Transverse colon (tissue), 4 donors: ENCODE measurements at regions not wholly inside any gene's neighbourhood (a gene's known extent, or its start where the extent isn't known, plus 50 kb on each side); places are given as distances from the start of the nearest gene placed in this dataset.

Source experiments
- DNase-seq: peaks from one replicate; pipeline ENCODE4 v3.0.0-alpha.2; 2019
- H3K27ac ChIP-seq, 4 donors: fragments of 200-600 bp; sonication (generic); 2 replicates each; pipeline ENCODE4 v1.5.1; 2016 to 2018; ENCODE audit warnings: inconsistent platforms in 4 of 4
- H3K27me3 ChIP-seq: fragments of 200-600 bp; sonication (generic); 2 replicates; pipeline ENCODE4 v1.5.1; 2017; ENCODE audit warnings: inconsistent platforms
- H3K36me3 ChIP-seq, 4 donors: fragments of 200-600 bp; sonication (generic); 2 replicates each; pipeline ENCODE4 v1.5.1; 2017 to 2019; ENCODE audit warnings: inconsistent platforms in 4 of 4
- H3K4me1 ChIP-seq, 4 donors: fragments of 200-600 bp; sonication (generic); 2 replicates each; pipeline ENCODE4 v1.5.1; 2017 to 2020; ENCODE audit warnings: inconsistent platforms in 4 of 4
- H3K4me3 ChIP-seq, 4 donors: fragments of 200-600 bp; sonication (generic); 1 replicate in 1 of 4; 2 replicates in 3 of 4; pipeline versions ENCODE4 v1.5.1 to v1.6.1; 2017 to 2019; ENCODE audit warnings: inconsistent platforms in 4 of 4
- H3K9me3 ChIP-seq, 2 donors: fragments of 200-600 bp; sonication (generic); 2 replicates each; pipeline ENCODE4 v1.5.1; 2017 to 2019; ENCODE audit warnings: inconsistent platforms in 2 of 2
- CTCF ChIP-seq, 5 experiments: fragments of 200-600 bp in 3 of 5; fragments of 450-650 bp in 2 of 5; sonication (generic) in 3 of 5; IDR thresholded peaks; 1 replicate in 2 of 5; 2 replicates in 3 of 5; pipeline ENCODE4 v1.5.1; 2016 to 2017; ENCODE audit warnings: antibody characterized with exemption in 5 of 5, inconsistent platforms in 3 of 5, mild to moderate bottlenecking in 2 of 5, moderate library complexity in 1 of 5
- EP300 ChIP-seq: sonication (generic); formaldehyde crosslinking; IDR thresholded peaks from one replicate; pipeline ENCODE4 v1.6.1; 2017; ENCODE audit warnings: antibody characterized with exemption, low read depth
- POLR2A ChIP-seq: fragments of 450-650 bp; IDR thresholded peaks from one replicate; pipeline ENCODE4 v1.6.1; 2016; ENCODE audit warnings: antibody characterized with exemption, mild to moderate bottlenecking, moderate library complexity
- POLR2AphosphoS5 ChIP-seq, 3 donors: sonication (generic); formaldehyde crosslinking; IDR thresholded peaks; one replicate each; pipeline ENCODE4 v1.6.1; 2016; ENCODE audit warnings: antibody characterized with exemption in 3 of 3
- WGBS, 2 donors: methylation state at CpG; one replicate each; pipeline ENCODE4 v1.1.5; 2018; ENCODE audit warnings: low coverage in 1 of 2; 5-methylcytosine and 5-hydroxymethylcytosine counted together
- in situ Hi-C, 4 donors: fragments of 200-750 bp; cut with MboI; loops; one replicate each; pipeline versions ENCODE4 v1.15.0 to v1.15.1; 2017; ENCODE audit warnings: low sequenced_read_pairs in 3 of 4, low pct_ligation_motif_present in 1 of 4, low pct_unique_long_range_greater_than_20kb in 1 of 4
- intact Hi-C: fragments of 100-400 bp; cut with DNase I; formaldehyde crosslinking; loops from one replicate; pipeline ENCODE4 v1.15.1; 2023; ENCODE audit warnings: low total_unique reads

- peaks cover 5% of the 10 kb centered on the region for H3K27me3 ChIP-seq
- no peak overlapping the region for H3K27ac ChIP-seq
- WGBS, 2 donors: 77% methylated on average over 4 of the region's 4 CpGs; no CpG with 5 or more reads in 1 of the 2 donors
- in situ Hi-C loops (no loop called here), intact Hi-C loops (no loop called here)
- DNase-seq: no peak
- TF ChIP-seq POLR2A (no peak), POLR2AphosphoS5 (IDR thresholded peaks at IDR 0.05) (no peak), CTCF (IDR thresholded peaks at IDR 0.05) (no peak), EP300 (no peak)
- no peaks in the 10 kb centered on the region for H3K9me3 ChIP-seq
- no peaks in the 10 kb centered on the region for H3K4me1 ChIP-seq
- H3K4me3 ChIP-seq: no peak overlapping the region
- H3K36me3 ChIP-seq: no peaks in the 10 kb centered on the region
Measured at GRCh38 chr1:30164693-30165092, 558.7 kb downstream of the MATN1 start.

GRCh38 chr1:30162565-30162964, 560.8 kb downstream of the MATN1 start:
- intact Hi-C loops (no loop called here), in situ Hi-C loops (no loop called here)
- H3K36me3 ChIP-seq: no peaks in the 10 kb centered on the region
- no peaks in the 10 kb centered on the region for H3K4me1 ChIP-seq
- no peak overlapping the region for H3K27ac ChIP-seq
- H3K9me3 ChIP-seq: no peaks in the 10 kb centered on the region
- 63 to 70% methylated on average over 2 of the region's 2 CpGs for WGBS, 2 donors
- H3K4me3 ChIP-seq: no peak overlapping the region
- no peak for TF ChIP-seq POLR2AphosphoS5 (IDR thresholded peaks at IDR 0.05)
- no peak for TF ChIP-seq POLR2A
- no peak for TF ChIP-seq CTCF (IDR thresholded peaks at IDR 0.05)
- no peak for TF ChIP-seq EP300
- no peak for DNase-seq
- peaks cover 5% of the 10 kb centered on the region for H3K27me3 ChIP-seq

- in situ Hi-C loops (no loop called here), intact Hi-C loops (no loop called here)
- no peaks in the 10 kb centered on the region for H3K4me1 ChIP-seq
- no peaks in the 10 kb centered on the region for H3K9me3 ChIP-seq
- no peak for DNase-seq
- no peaks in the 10 kb centered on the region for H3K36me3 ChIP-seq
- peaks cover under 1% of the 10 kb centered on the region for H3K27me3 ChIP-seq
- no peak overlapping the region for H3K4me3 ChIP-seq
- 79% methylated on average over 6 of the region's 6 CpGs; no CpG with 5 or more reads in 1 of the 2 donors for WGBS, 2 donors
- no peak overlapping the region for H3K27ac ChIP-seq
- no peak for TF ChIP-seq CTCF (IDR thresholded peaks at IDR 0.05)
- TF ChIP-seq POLR2AphosphoS5 (IDR thresholded peaks at IDR 0.05): no peak
- TF ChIP-seq EP300: no peak
- no peak for TF ChIP-seq POLR2A
Measured at GRCh38 chr1:30161953-30162352, 561.4 kb downstream of the MATN1 start.

- Histone ChIP-seq H3K4me1 (no peaks in the 10 kb centered on the region), H3K27ac (no peak overlapping the region), H3K36me3 (no peaks in the 10 kb centered on the region), H3K27me3 (peaks cover 4% of the 10 kb centered on the region), H3K4me3 (no peak overlapping the region), H3K9me3 (no peaks in the 10 kb centered on the region)
- TF ChIP-seq CTCF (IDR thresholded peaks at IDR 0.05) (no peak), POLR2AphosphoS5 (IDR thresholded peaks at IDR 0.05) (no peak), POLR2A (no peak), EP300 (no peak)
- in situ Hi-C loops: no loop called here
- 63 to 81% methylated on average over 4 to 12 of the region's 12 CpGs for WGBS, 2 donors
- intact Hi-C loops: no loop called here
- DNase-seq: no peak
Measured at GRCh38 chr1:30160999-30161689, 562.2 kb downstream of the MATN1 start.
